Renal pelvis (tissue), 1 donor: ENCODE measurements at regions not wholly inside any gene's neighbourhood (a gene's known extent, or its start where the extent isn't known, plus 50 kb on each side); places are given as distances from the start of the nearest gene placed in this dataset.

Experiments
- DNase-seq: peaks from one replicate; pipeline ENCODE4 v3.0.0-alpha.2; 2013

- no peak for DNase-seq
Observed at GRCh38 chr2:144890828-144891227, 370.9 kb upstream of the ZEB2 start.

DNA sequence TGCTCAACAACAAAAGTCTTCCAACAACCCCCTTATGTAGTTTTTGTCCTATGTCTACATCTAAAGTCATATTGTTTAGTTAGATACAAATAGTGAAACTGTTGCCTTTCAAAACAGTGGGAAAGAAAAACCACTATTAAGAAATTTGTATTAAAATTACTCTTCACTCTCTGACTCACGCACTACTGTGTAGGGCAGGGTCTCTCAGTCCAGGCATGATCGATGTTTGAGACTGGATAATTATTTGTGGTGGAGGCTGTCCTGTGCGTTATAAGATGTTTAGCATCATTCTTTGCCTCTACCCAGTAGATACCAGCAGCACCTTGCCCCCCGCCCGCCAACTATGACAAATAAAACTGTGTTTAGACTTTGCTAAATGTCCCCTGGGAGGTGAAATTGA, 369.4 kb upstream of the ZEB2 start:
- DNase-seq: no peak

- no peak for DNase-seq
Observed at GRCh38 chr2:144886862-144887261, 366.9 kb upstream of the ZEB2 start.

- no peak for DNase-seq
Observed at GRCh38 chr2:144877893-144878292, 358.0 kb upstream of the ZEB2 start.

DNA sequence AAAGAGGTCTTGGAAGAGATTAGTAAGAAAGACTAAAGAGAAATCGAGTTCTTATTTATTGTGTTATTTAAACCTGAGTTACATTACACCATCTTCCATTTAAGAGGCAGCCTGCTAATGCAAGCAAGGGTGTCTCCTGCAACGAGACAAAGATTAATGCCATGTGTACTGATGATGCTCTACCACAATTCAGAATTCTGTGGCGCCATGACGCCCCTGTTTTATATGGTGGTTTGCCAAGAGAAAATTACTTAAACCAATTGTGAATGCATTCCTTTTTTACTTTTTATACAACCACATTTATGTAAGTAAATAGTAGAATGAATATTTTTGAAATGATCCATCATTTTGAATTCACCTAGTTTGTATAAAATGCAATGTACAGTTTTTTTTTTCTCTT, 356.1 kb upstream of the ZEB2 start:
- DNase-seq: no peak

- DNase-seq: no peak
Observed at GRCh38 chr2:144875290-144875969, 355.5 kb upstream of the ZEB2 start.

DNA sequence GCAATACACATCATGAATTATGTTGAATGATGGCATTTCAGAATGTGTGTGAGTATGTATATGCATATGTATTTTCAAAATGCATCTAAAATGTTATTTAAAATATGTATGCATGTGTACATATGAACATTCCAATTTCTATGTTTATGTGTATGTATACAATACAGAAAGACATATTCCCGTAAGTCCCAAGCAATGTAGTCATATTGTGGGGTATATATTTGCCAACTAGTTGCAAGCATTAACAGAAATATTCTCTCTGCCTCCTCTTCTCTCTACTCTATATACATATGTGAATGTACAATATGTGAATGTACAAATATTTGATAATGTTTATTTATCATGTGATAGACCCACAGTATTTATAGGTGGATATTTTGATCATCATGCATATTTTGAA, 345.8 kb upstream of the ZEB2 start:
- no peak for DNase-seq

DNA sequence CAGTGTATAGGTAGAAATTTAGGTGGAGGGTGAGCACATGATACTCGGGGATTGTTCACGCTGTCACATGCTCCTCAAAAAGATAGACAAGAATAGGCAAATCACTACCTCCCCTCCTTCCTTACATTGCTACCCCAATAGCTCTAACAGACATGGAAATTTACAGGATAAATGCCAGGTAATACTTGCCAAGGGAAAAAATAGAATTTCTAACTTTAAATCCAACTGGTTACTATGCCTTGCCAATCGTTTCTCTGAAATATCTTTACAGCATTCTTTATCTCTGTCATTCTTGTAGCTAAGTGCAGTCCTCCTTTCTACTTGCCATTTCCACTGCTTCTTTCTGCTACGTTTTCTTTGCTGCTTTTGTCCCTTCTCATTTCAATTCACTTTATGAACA, 339.8 kb upstream of the ZEB2 start:
- no peak for DNase-seq

DNA sequence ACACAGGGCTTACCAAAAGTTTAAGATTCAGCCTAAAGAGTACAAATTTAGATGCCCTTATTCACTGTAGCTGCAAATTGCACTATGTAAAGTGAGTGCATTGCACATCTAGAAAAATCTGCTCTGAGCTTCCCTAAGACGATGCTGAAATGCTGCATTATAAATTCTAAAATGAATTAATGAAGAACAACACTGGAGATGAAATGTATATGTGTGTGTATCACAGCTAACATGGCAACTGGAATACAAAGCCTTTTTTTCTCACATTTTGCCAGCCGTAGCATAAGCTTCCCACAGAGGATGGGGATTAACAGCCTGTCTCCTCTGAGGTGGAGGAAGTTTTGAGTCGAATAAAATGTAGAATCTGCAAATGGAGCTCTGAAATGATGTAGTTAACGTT, 338.3 kb upstream of the ZEB2 start:
- no peak for DNase-seq

- DNase-seq: no peak
Observed at GRCh38 chr2:144854596-144854995, 334.7 kb upstream of the ZEB2 start.

- no peak for DNase-seq
Observed at GRCh38 chr2:144849612-144850011, 329.7 kb upstream of the ZEB2 start.

- no peak for DNase-seq
Observed at GRCh38 chr2:144848423-144848822, 328.5 kb upstream of the ZEB2 start.

GRCh38 chr2:144847347-144848080, 327.6 kb upstream of the ZEB2 start:
- no peak for DNase-seq

DNA sequence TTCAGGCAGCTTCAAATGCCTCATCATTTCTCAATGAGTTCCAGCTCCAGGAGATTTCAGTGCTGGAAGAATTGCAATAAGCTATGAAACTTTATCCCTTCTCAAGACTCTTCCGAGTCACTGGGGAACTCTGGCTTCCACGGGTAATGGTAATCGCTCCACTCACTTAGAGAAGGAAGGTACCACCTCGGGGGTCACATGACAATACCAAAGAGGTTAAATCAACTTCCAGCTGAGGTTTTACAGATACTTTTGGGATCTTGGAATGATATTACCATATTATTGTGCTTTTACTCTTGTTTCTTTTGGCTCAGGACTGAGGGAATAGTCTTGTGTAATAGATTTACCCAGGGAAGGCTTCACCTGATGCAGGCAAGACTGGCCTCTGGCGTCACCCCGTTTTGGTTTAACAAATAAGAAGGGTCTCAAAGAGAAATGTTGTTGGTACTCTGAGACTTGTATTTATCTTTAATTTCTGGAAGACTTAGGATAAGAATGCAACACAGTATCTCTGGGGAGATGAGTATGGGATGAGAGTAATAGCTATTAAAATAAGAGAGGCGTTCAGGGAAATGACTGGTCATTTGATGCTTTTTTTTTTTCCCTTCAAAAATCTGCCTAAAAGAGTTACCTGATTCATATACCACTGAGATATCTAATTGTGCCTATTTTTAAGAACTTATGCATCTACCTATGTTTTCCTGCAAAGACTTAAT, 316.9 kb upstream of the ZEB2 start:
- no peak for DNase-seq

- DNase-seq: no peak
Observed at GRCh38 chr2:144835634-144836350, 315.9 kb upstream of the ZEB2 start.

- DNase-seq: peak; percentile 72
Observed at GRCh38 chr2:144834998-144835633, 315.2 kb upstream of the ZEB2 start.

DNA sequence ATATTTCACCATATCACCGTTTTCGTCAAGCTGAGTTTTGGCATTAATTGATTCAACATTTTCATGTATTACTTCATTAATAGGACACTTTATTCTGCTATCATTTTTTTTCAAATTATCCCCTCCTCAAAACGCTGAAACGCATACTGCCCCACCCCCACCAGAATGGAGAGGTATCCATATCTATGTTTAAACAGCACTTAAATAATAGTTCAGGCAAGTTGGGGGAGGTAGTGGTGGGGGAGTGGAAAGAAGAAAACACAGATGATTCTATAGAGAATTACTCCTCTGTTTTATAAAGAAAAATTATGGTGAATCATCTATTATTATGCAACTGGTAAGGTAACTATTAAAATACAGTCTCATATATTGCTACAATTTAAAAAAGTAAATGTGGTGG, 314.4 kb upstream of the ZEB2 start:
- DNase-seq: no peak

DNA sequence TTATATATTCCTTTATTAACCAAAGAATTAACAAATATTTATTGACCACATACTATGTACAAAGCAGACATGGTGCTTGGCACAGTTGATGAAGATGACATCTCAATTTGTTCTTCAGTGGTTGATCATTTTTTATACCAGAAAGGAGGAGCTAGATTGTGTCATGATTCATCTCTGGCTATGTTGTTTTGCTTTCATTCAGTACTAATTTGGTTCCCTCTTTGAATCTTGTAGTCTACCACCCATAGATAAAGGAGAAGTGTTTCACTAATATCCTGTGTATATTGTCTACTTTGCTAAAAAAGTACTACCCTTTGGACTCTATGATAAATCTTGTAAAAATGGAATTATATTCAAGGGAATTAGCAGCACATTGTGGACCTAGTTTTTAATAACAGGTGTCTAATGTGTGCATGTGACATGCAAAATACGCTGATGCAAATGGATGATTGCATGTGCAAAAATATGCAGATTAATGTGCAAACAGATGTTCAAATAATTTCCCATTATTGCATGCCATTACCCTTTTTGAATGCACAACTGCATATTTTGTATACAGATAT, 313.2 kb upstream of the ZEB2 start:
- no peak for DNase-seq

DNA sequence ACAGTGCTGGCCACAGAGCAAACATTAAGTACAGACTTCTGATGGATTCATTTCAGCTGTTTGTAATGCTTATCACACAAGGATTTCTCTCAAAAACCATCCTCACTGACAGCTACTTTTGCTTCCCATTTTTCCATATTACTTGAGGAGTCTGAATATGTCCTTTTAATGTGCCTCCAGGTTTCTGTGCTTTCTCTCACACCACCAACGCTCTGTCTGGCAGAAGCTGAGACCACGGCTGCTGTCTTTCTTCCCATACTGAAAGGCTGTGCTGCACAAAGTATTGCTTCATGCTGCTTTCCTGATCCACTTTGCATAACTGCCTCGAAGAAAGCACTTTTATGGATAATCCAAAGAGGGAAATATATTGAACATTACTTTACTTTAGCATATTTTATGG, 312.1 kb upstream of the ZEB2 start:
- no peak for DNase-seq

GRCh38 chr2:144830543-144830942, 310.6 kb upstream of the ZEB2 start:
- DNase-seq: no peak

GRCh38 chr2:144827404-144827803, 307.5 kb upstream of the ZEB2 start:
- DNase-seq: no peak

- no peak for DNase-seq
Observed at GRCh38 chr2:144826105-144826504, 306.2 kb upstream of the ZEB2 start.
